IPS-18a (cell line): ENCODE measurements at regions not wholly inside any gene's neighbourhood (a gene's known extent, or its start where the extent isn't known, plus 50 kb on each side); places are given as distances from the start of the nearest gene placed in this dataset.

ENCODE experiments used
- H3K27ac ChIP-seq: one replicate; pipeline ENCODE4 v1.5.1; 2013; ENCODE audit warnings: low read length
- H3K27me3 ChIP-seq: one replicate; pipeline ENCODE4 v1.6.1; 2013; ENCODE audit warnings: mild to moderate bottlenecking, low read length; ENCODE audit not compliant: control insufficient read depth, insufficient read depth
- H3K36me3 ChIP-seq: one replicate; pipeline ENCODE4 v1.6.1; 2013; ENCODE audit warnings: low read depth, low read length; ENCODE audit not compliant: control insufficient read depth
- H3K4me1 ChIP-seq: one replicate; pipeline ENCODE4 v1.6.1; 2013; ENCODE audit warnings: low read depth, low read length; ENCODE audit not compliant: control insufficient read depth
- H3K4me3 ChIP-seq: one replicate; pipeline ENCODE4 v1.5.1; 2013; ENCODE audit warnings: low read length
- H3K9ac ChIP-seq: one replicate; pipeline ENCODE4 v1.6.1; 2013; ENCODE audit warnings: mild to moderate bottlenecking, low read length, moderate library complexity
- H3K9me3 ChIP-seq: one replicate; pipeline ENCODE4 v1.6.1; 2013; ENCODE audit warnings: low read depth, low read length; ENCODE audit not compliant: control insufficient read depth

GRCh38 chr4:57249083-57249482, 138.9 kb upstream of the IGFBP7 start:
- Histone ChIP-seq H3K27me3 (no peaks in the 10 kb centered on the region), H3K4me3 (no peak overlapping the region)

DNA sequence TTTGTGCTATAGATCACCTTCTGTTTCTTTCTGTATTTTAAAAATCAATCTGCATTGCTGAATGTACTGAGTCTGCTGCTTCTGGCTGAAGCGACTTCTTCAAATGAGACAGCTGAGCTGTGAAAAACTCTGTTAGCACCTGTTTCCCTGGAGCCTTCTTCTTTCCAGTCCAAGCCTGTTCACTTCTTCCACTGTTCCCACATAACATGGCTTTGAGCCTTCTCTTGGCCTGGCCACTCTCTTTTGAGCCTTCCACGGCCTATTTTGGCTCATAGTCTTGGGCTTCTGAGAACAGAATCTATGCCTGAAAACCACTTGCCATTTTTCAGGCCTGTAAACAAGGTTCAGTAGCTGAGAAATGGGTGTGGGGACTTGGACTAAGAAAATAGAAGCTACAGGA, 132.9 kb upstream of the IGFBP7 start:
- H3K27ac ChIP-seq = no peak overlapping the region
- no peaks in the 10 kb centered on the region for H3K27me3 ChIP-seq
- no peak overlapping the region for H3K4me3 ChIP-seq
- no peaks in the 10 kb centered on the region for H3K9me3 ChIP-seq
- H3K4me1 ChIP-seq = no peaks in the 10 kb centered on the region
- H3K9ac ChIP-seq = no peak overlapping the region
- no peaks in the 10 kb centered on the region for H3K36me3 ChIP-seq

More at GRCh38 chr4:57249083-57249482, 138.9 kb upstream of the IGFBP7 start:
- no peak overlapping the region for H3K9ac ChIP-seq
- no peak overlapping the region for H3K27ac ChIP-seq
- H3K9me3 ChIP-seq = no peaks in the 10 kb centered on the region
- H3K4me1 ChIP-seq = peaks cover 3% of the 10 kb centered on the region
- no peaks in the 10 kb centered on the region for H3K36me3 ChIP-seq

DNA sequence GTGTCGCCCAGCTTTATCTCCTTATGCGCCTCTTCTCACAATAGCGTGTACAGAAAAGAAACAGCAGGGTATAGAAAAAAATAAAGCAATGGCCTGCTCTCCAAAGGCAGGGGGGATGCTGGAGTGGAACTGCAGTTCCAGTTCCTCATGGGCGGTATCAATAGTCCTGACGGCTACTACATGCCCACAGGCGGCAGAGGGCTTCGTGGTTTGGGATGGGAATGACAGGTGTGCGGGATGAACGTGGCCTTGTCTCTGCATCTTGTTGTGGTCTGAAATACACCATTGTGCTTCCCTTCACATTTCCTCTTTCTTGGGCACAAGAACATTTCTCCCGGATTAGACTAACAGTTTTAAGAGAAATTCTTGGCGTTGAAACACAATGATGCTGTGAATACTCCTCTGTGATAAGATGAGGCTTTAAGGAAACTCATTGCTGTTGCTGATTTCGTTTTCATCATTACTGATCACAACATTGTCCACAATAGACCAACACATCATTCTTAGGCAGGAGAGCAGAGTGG, 124.1 kb upstream of the IGFBP7 start:
- no peaks in the 10 kb centered on the region for H3K36me3 ChIP-seq
- H3K27me3 ChIP-seq = no peaks in the 10 kb centered on the region
- no peak overlapping the region for H3K4me3 ChIP-seq
- H3K9me3 ChIP-seq = no peaks in the 10 kb centered on the region
- H3K9ac ChIP-seq = no peak overlapping the region
- H3K27ac ChIP-seq = no peak overlapping the region
- H3K4me1 ChIP-seq = no peaks in the 10 kb centered on the region

DNA sequence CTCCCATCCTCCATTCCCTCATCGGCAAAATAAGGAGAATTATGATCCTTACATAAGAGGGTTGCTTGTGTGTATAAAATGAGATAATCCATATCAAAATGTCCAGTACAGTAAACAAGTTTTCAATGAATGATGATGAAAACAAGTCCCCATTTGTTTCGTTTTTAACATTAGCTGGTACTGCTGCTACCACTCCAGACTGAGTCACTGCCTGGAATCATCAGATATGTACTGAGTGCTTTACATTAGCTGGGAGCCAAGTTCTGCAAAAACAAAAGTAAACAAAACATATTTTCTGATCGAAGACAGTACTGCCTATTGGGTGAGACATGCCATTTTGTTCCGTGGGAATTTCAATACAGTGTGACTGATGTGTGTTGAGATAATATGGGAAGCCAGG, 123.2 kb upstream of the IGFBP7 start:
- Histone ChIP-seq H3K27me3 (no peaks in the 10 kb centered on the region), H3K4me1 (no peaks in the 10 kb centered on the region), H3K9ac (no peak overlapping the region), H3K4me3 (no peak overlapping the region), H3K36me3 (no peaks in the 10 kb centered on the region), H3K9me3 (no peaks in the 10 kb centered on the region), H3K27ac (no peak overlapping the region)

DNA sequence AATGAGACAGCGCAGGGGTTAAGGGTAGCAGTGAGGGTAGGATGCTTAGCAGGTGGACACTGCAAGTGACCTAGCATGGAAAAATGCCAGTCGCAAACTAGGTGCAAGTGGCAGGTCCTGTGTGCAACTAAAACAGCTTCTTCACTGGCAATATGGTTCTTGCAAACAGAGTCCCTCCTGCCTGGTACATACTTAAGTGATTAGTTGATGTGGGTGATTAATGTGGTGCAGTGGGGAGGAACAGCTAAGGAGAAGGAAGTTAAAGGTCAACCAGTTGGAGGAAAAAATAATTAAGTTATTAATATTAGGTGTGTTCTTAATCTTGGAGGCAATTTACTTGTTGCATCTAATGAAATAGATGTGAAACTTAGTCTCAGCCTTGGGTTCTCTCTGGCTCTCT, 121.6 kb upstream of the IGFBP7 start:
- H3K36me3 ChIP-seq = no peaks in the 10 kb centered on the region
- H3K27me3 ChIP-seq = no peaks in the 10 kb centered on the region
- no peak overlapping the region for H3K27ac ChIP-seq

GRCh38 chr4:57220734-57221133, 110.5 kb upstream of the IGFBP7 start:
- Histone ChIP-seq H3K27ac (no peak overlapping the region), H3K9ac (no peak overlapping the region), H3K36me3 (no peaks in the 10 kb centered on the region), H3K27me3 (no peaks in the 10 kb centered on the region), H3K4me3 (no peak overlapping the region), H3K4me1 (peaks cover 7% of the 10 kb centered on the region), H3K9me3 (no peaks in the 10 kb centered on the region)

More for the DNA sequence above, 121.6 kb upstream of the IGFBP7 start:
- Histone ChIP-seq H3K9me3 (no peaks in the 10 kb centered on the region), H3K4me1 (no peaks in the 10 kb centered on the region), H3K9ac (no peak overlapping the region), H3K4me3 (no peak overlapping the region)

DNA sequence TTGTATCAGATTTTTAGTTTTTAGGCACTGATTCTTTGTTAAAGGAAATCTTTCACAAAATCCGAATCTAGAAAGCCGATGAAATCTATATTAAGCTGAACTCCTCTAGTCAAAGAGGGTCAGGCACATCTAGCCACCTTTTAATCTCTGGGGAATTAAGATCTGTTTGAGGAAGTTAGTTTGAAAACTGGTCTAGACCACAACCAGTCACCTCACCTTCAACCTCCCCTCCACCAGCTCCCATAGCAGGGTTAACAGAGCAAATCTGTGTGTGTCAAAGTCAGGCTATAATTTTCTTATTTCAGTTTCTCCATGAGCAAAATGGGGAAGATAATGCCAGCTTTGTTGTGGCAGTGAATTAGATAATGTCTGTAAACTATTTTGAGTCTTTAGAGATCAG, 110.0 kb upstream of the IGFBP7 start:
- no peaks in the 10 kb centered on the region for H3K9me3 ChIP-seq
- H3K27ac ChIP-seq = no peak overlapping the region
- H3K27me3 ChIP-seq = no peaks in the 10 kb centered on the region
- H3K9ac ChIP-seq = no peak overlapping the region
- H3K4me3 ChIP-seq = no peak overlapping the region
- H3K4me1 ChIP-seq = peaks cover 7% of the 10 kb centered on the region
- no peaks in the 10 kb centered on the region for H3K36me3 ChIP-seq

DNA sequence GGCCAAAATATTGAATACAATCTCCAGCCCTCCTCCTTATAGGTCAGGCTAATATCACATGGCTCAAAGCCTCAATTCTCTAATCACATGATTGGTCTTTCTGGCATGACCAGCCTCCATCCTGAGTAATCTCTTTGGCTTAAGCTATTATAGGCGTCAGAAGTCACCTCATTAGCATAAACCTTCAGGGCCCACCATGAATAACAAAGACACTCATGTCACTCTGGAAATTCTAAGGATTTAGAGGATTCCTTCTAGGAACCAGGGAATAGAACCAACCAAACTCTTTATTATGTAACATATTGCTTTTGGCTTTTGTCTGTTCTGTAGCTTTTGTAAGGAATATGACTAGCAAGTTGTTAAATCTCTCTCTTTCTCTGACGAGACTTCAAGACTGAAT, 109.2 kb upstream of the IGFBP7 start:
- H3K9ac ChIP-seq = no peak overlapping the region
- H3K4me3 ChIP-seq = no peak overlapping the region
- no peak overlapping the region for H3K27ac ChIP-seq
- peaks cover 7% of the 10 kb centered on the region for H3K4me1 ChIP-seq
- H3K27me3 ChIP-seq = no peaks in the 10 kb centered on the region
- no peaks in the 10 kb centered on the region for H3K36me3 ChIP-seq
- no peaks in the 10 kb centered on the region for H3K9me3 ChIP-seq

GRCh38 chr4:57214654-57215411, 104.6 kb upstream of the IGFBP7 start:
- Histone ChIP-seq H3K27ac (no peak overlapping the region), H3K9me3 (no peaks in the 10 kb centered on the region), H3K4me3 (no peak overlapping the region), H3K4me1 (peaks cover 5% of the 10 kb centered on the region), H3K36me3 (no peaks in the 10 kb centered on the region), H3K27me3 (no peaks in the 10 kb centered on the region), H3K9ac (no peak overlapping the region)

DNA sequence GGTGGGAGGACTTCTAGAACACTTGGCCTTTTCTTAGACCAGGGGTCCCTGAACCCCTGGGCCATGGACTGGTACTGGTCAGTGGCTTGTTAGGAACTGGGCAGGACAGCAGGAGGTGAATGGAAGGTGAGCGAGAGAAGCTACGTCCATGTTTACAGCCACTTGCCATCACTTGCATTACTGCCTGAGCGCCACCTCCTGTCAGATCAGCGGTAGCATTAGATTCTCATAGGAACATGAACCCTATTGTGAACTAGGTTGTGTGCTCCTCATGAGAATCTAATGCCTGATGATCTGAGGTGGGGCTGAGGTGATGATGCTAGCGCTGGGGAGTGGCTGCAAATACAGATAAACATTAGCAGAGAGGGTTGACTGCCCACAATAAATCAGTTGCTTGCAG, 100.9 kb upstream of the IGFBP7 start:
- no peak overlapping the region for H3K4me3 ChIP-seq
- no peaks in the 10 kb centered on the region for H3K4me1 ChIP-seq
- H3K27me3 ChIP-seq = no peaks in the 10 kb centered on the region
- no peak overlapping the region for H3K27ac ChIP-seq
- H3K36me3 ChIP-seq = no peaks in the 10 kb centered on the region
- no peak overlapping the region for H3K9ac ChIP-seq
- no peaks in the 10 kb centered on the region for H3K9me3 ChIP-seq

DNA sequence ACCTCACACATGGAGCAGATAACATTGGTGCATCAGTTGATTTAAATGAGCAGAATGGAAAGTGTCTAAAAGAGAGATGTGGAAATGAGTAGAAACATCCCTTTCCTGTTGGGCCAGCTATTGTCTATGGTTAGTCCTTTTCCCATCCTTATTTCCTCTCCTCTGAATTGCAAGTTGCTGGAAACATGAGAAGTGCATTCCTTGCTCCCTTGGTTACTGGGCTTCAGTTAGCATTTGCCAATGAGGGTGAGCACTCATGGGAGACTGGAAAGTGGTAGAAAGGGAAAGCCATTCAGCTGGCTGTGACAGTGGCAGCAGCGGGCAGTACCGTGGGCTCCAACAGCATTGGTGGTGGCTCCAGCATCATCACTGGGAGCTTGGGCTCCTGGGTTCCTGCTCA, 96.0 kb upstream of the IGFBP7 start:
- Histone ChIP-seq H3K27me3 (no peaks in the 10 kb centered on the region), H3K27ac (no peak overlapping the region), H3K9me3 (no peaks in the 10 kb centered on the region), H3K4me3 (no peak overlapping the region), H3K9ac (no peak overlapping the region), H3K4me1 (no peaks in the 10 kb centered on the region), H3K36me3 (no peaks in the 10 kb centered on the region)

GRCh38 chr4:57205580-57205979, 95.4 kb upstream of the IGFBP7 start:
- no peak overlapping the region for H3K9ac ChIP-seq
- no peak overlapping the region for H3K27ac ChIP-seq
- H3K4me1 ChIP-seq = no peaks in the 10 kb centered on the region
- H3K36me3 ChIP-seq = no peaks in the 10 kb centered on the region
- no peaks in the 10 kb centered on the region for H3K9me3 ChIP-seq
- no peak overlapping the region for H3K4me3 ChIP-seq
- H3K27me3 ChIP-seq = no peaks in the 10 kb centered on the region
